Heart left ventricle (tissue), 16 donors: ENCODE measurements at regions not wholly inside any gene's neighbourhood (a gene's known extent, or its start where the extent isn't known, plus 50 kb on each side); places are given as distances from the start of the nearest gene placed in this dataset.
A peak's percentile ranks its signal among the peaks of the same experiment; 100 is the strongest.
"Not testable (repeated sequence)": the region's sequence is repeated elsewhere in the genome, so short reads cannot be mapped to it uniquely, and the experiment has no call there.

ENCODE experiments used
- ATAC-seq, 4 donors: fragments of 200-7000 bp; cut with Tn5 transposase; one replicate each; pipeline ENCODE4 v1.9.1; 2020 to 2022; ENCODE audit warnings: moderate library complexity in 4 of 4, mild to moderate bottlenecking in 3 of 4, moderate number of reproducible peaks in 1 of 4
- DNase-seq, 5 donors: peaks; one replicate each; pipeline ENCODE4 v3.0.0-alpha.2; 2020
- H3K27ac ChIP-seq, 12 donors: fragments of 200-600 bp; sonication (generic) in 4 of 12; one replicate each; pipeline versions ENCODE4 v1.5.0 to v1.8.0; 2016 to 2022; ENCODE audit warnings: mild to moderate bottlenecking in 2 of 12
- H3K27me3 ChIP-seq, 9 donors: fragments of 200-600 bp; sonication (generic) in 2 of 9; one replicate each; pipeline versions ENCODE4 v1.5.1 to v1.8.0; 2016 to 2022; ENCODE audit warnings: mild to moderate bottlenecking in 3 of 9
- H3K36me3 ChIP-seq, 9 donors: fragments of 200-600 bp; sonication (generic) in 2 of 9; one replicate each; pipeline versions ENCODE4 v1.5.0 to v1.8.0; 2018 to 2022; ENCODE audit warnings: mild to moderate bottlenecking in 2 of 9
- H3K4me1 ChIP-seq, 12 donors: fragments of 200-600 bp; sonication (generic) in 4 of 12; one replicate each; pipeline versions ENCODE4 v1.5.0 to v1.8.0; 2016 to 2022; ENCODE audit warnings: mild to moderate bottlenecking in 3 of 12
- H3K4me3 ChIP-seq, 12 donors: fragments of 200-600 bp; sonication (generic) in 4 of 12; one replicate each; pipeline versions ENCODE4 v1.5.0 to v1.8.0; 2017 to 2022; ENCODE audit warnings: mild to moderate bottlenecking in 9 of 12, moderate library complexity in 4 of 12
- H3K9me3 ChIP-seq, 12 donors: fragments of 200-600 bp; sonication (generic) in 4 of 12; one replicate each; pipeline versions ENCODE4 v1.5.0 to v1.8.0; 2016 to 2022; ENCODE audit warnings: mild to moderate bottlenecking in 1 of 12
- POLR2A ChIP-seq, 2 donors: fragments of 450-650 bp; IDR thresholded peaks; one replicate each; pipeline ENCODE4 v1.6.1; 2017; ENCODE audit warnings: antibody characterized with exemption in 2 of 2, mild to moderate bottlenecking in 2 of 2, moderate library complexity in 2 of 2
- WGBS, 4 donors: extraction: QIAGEN DNeasy Blood & Tissue Kit in 2 of 4; methylation state at CpG; one replicate each; pipeline versions ENCODE4 v1.1.5 to v1.1.7; 2013 to 2018; 5-methylcytosine and 5-hydroxymethylcytosine counted together
- intact Hi-C, 10 donors: fragments of 100-400 bp; cut with DNase I; formaldehyde crosslinking; loops; one replicate each; pipeline versions ENCODE4 v1.11.1 to v1.14.2; 2022
- TF ChIP-seq, protein P1 (sequence below), 12 donors: fragments of 200-600 bp; sonication (generic) in 4 of 12; IDR thresholded peaks; one replicate each; pipeline versions ENCODE4 v1.5.0 to v1.8.0; 2018 to 2022; ENCODE audit warnings: antibody characterized with exemption in 12 of 12, mild to moderate bottlenecking in 5 of 12
- donor health status: ischemic (EF 13 %, LVEDD 7.1; RV severe dilation, severe dysfunction).
- donor health status: healthy with polysubstance abuse.
- donor health status: DM: no; HTN: yes; CAD: no.
- donor health status: DM: no; HTN: no; CAD: no.
- donor health status: ischemic (EF 25% LVEDD 6.9; RV normal size, moderate dysfunction).
- donor health status: ischemic (EF 25% LVEDD 5.7; RV mildly dilated, moderate dysfunction).
- donor health status: healthy.
- donor health status: DM: yes; HTN: yes; CAD: no.
- donor health status: ischemic (EF 35%, LVEDD 5.7; RV mildly dilated, moderate dysfunction).
- donor health status: nonischemic (EF 11% LVEDD 7.7; RV severe dilation, severe dysfunction).
- donor health status: DM: yes; HTN: yes; CAD: no.
- donor health status: PGD.
- donor health status: ischemic (EF 29% LVEDD 5.4; RV normal size, mild dysfunction).
- donor health status: nonischemic (EF 23%, LVEDD 6.1; RV moderate dilation, normal function).

DNA sequence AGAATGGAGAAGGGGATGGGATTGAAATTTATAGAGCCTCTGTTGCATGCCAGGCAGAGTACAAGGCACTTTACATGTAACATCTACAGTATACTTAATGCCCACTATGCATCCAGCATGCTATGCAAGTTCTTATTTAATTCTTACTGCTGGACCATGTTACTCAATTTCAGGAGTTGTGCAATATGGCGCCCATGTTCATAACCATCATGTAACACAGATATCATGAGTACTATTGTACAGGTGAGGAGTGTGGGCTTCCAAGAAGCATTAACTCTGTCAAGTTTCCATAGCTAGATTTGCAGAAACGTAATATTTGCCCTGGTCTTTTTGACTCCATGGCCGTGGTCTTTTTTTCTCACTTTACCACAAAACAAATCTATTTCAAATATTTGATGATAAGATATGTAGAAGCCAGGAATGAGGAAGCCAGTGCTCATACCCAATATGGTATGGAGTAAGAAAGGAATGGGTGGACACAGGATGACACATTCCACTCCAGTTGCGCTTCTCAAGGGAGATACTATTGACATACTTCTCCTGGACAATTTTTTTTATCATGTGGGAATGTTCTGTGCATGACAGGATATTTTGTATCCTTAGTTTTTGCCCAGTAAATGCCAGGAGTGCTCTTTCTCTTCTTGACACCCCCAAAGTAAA lies 191.8 kb downstream of the C12orf75 start:
- TF ChIP-seq, protein P1, sequence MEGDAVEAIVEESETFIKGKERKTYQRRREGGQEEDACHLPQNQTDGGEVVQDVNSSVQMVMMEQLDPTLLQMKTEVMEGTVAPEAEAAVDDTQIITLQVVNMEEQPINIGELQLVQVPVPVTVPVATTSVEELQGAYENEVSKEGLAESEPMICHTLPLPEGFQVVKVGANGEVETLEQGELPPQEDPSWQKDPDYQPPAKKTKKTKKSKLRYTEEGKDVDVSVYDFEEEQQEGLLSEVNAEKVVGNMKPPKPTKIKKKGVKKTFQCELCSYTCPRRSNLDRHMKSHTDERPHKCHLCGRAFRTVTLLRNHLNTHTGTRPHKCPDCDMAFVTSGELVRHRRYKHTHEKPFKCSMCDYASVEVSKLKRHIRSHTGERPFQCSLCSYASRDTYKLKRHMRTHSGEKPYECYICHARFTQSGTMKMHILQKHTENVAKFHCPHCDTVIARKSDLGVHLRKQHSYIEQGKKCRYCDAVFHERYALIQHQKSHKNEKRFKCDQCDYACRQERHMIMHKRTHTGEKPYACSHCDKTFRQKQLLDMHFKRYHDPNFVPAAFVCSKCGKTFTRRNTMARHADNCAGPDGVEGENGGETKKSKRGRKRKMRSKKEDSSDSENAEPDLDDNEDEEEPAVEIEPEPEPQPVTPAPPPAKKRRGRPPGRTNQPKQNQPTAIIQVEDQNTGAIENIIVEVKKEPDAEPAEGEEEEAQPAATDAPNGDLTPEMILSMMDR (IDR thresholded peaks at IDR 0.05), result no peak
- TF ChIP-seq POLR2A (IDR thresholded peaks at IDR 0.05), result no peak
- WGBS, 4 donors, result 77 to 90% (median 85%) methylated on average over 4 of the region's 4 CpGs
- DNase-seq (no peak), ATAC-seq (no peak)
- intact Hi-C loops, result loop anchor here in 1 of 10 donors (10.0 kb wide), 1 partner anchor 613 kb away; the partner anchor contains the start of gene NUAK1
- no peaks in the 10 kb centered on the region for H3K9me3 ChIP-seq
- H3K36me3 ChIP-seq, result no peaks in the 10 kb centered on the region
- H3K27me3 ChIP-seq, result no peaks in the 10 kb centered on the region
- no peak overlapping the region for H3K4me3 ChIP-seq
- H3K27ac ChIP-seq, result peak overlapping the region in 9 of 12 donors; percentile 57 to 93 (median 85)
- H3K4me1 ChIP-seq, result peaks cover 0 to 25% (median 14%) of the 10 kb centered on the region in 12 donors

DNA sequence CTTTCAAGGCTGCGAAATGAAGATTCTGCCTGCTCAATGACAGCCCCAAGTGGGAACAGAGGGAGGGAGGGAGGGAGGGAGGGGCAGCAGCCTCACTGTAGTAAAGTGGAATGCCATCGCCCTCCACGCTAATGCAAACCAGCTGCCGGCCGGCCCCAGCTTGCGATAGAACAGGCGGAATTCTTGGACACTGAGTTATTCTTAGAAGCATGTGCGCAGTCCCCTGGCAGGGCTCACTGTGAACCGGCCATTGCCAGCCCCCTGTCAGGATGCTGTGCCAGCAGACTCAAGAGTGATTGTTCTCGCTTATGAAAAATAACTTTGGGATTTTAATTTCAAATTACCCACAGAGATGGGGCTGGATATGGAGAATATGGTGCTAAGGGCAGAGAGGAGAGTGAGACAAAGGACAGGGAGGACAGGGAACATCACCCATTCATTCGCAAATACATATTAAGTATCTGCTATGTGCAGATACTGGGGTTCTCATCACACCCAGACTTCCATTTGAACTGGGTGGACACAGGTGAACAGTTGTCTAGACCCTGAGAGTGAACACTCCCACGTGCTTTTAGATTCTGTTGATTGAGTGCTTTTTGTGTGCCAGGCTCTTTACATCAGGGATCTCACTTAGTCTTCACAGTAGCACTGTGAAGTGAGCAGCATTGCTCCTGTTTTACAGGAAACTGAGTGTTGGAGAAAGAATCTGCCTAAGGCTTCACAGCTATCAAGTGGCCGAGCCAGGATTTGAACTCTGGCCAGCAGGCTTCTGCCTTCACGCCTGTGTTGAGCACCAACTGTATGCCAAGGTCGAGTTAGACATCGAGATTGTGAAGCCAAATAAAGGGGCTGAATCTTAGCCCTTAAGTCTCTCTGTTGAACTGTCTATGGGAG lies 192.9 kb downstream of the C12orf75 start:
- Histone ChIP-seq H3K9me3 (no peaks in the 10 kb centered on the region), H3K4me1 (peaks cover 0 to 25% (median 14%) of the 10 kb centered on the region in 12 donors), H3K36me3 (no peaks in the 10 kb centered on the region), H3K27ac (peak overlapping the region; percentile 11 to 93 (median 84)), H3K4me3 (no peak overlapping the region), H3K27me3 (no peaks in the 10 kb centered on the region)
- WGBS, 4 donors, result 17 to 35% (median 24%) methylated on average over 14 to 16 of the region's 16 CpGs
- peak; percentile 99 for ATAC-seq
- DNase-seq, result peak; percentile 83 to 93 (median 85)
- TF ChIP-seq, protein P1 (IDR thresholded peaks at IDR 0.05), result no peak
- intact Hi-C loops, result loop anchor here in 1 of 10 donors (10.0 kb wide), 1 partner anchor 611 kb away; the partner anchor contains the start of gene NUAK1

DNA sequence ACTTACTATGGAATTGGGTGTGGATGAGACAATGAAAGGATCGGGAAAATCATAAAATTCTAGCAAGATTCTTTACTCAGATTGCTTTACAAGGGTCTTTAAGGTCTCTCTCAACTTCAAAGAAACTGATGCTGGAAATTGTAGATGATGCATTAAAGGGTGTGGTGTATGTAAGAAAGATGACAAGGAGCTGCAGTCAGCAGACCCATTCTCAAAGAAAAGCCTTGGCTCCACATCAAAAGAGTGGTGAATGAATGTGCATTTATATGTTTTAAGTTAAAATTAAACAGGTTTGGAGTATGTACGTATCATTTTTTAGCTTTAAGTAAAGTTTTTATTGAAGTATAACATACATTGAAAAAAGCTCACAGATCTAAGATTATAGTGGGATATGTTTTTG lies 194.5 kb downstream of the C12orf75 start:
- H3K27ac ChIP-seq, result no peak overlapping the region
- H3K27me3 ChIP-seq, result no peaks in the 10 kb centered on the region
- TF ChIP-seq, protein P1 (IDR thresholded peaks at IDR 0.05), result no peak
- TF ChIP-seq POLR2A (IDR thresholded peaks at IDR 0.05), result no peak
- DNase-seq, result no peak
- no peak for ATAC-seq
- intact Hi-C loops, result loop anchor here in 1 of 10 donors (10.0 kb wide), 1 partner anchor 610 kb away; the partner anchor contains the start of gene NUAK1
- peaks cover 0 to 25% (median 14%) of the 10 kb centered on the region in 12 donors for H3K4me1 ChIP-seq
- WGBS, 4 donors, result 47 to 92% (median 78%) methylated on average over 2 of the region's 2 CpGs
- H3K4me3 ChIP-seq, result no peak overlapping the region
- no peaks in the 10 kb centered on the region for H3K36me3 ChIP-seq
- H3K9me3 ChIP-seq, result no peaks in the 10 kb centered on the region

DNA sequence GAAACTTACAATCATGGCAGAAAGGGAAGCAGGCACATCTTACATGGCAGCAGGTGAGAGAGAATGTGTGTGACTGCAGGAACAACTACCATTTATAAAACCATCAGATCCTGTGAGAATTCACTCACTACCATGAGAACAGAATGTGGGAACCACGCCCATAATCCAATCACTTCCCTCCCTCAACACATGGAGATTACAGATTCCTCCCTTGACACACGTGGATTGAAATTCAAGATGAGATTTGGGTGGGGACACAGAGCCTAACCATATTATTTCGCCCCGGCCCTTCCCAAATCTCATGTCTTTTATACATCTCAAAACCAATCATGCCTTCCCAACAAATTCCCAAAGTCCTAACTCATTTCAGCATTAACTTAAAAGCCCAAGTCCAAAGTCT lies 203.6 kb downstream of the C12orf75 start:
- no peaks in the 10 kb centered on the region for H3K27me3 ChIP-seq
- no peak overlapping the region for H3K4me3 ChIP-seq
- DNase-seq (no peak), ATAC-seq (no peak)
- H3K4me1 ChIP-seq, result no peaks in the 10 kb centered on the region
- H3K9me3 ChIP-seq, result peaks cover 0 to 16% (median 5%) of the 10 kb centered on the region in 12 donors
- H3K27ac ChIP-seq, result no peak overlapping the region
- H3K36me3 ChIP-seq, result no peaks in the 10 kb centered on the region
- 83 to 95% (median 90%) methylated on average over 4 of the region's 4 CpGs for WGBS, 4 donors
- TF ChIP-seq POLR2A (IDR thresholded peaks at IDR 0.05), result no peak
- TF ChIP-seq, protein P1 (IDR thresholded peaks at IDR 0.05), result no peak
- intact Hi-C loops, result no loop called here

DNA sequence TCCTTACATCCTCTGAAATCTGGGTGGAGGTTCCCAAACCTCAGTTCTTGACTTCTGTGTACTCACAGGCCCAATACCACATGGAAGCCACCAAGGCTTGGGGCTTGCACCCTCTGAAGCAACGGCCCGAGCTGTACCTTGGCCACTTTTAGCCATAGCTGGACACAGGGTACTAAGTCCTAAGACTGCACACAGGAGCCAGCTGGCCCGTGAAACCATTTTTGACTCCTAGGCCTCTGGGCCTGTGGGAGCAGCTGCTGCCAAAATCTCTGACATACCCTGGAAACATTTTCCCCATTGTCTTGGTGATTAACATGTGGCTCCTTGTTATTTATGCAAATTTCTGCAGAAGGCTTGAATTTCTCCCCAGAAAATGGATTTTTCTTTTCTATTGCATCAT lies 204.5 kb downstream of the C12orf75 start:
- H3K27ac ChIP-seq, ATAC-seq, H3K27me3 ChIP-seq, DNase-seq, H3K36me3 ChIP-seq, H3K4me3 ChIP-seq, intact Hi-C loops, H3K4me1 ChIP-seq: not testable (repeated sequence)
- WGBS, 4 donors, result 74 to 88% (median 83%) methylated on average over 3 of the region's 3 CpGs
- peaks cover 0 to 16% (median 5%) of the 10 kb centered on the region in 12 donors for H3K9me3 ChIP-seq
